ENCODE measurements at regions not wholly inside any gene's neighbourhood (a gene's known extent, or its start where the extent isn't known, plus 50 kb on each side); places are given as distances from the start of the nearest gene placed in this dataset.

GRCh38 chr18:22525313-22525712 is 107.6 kb upstream of the CTAGE1 start:
- TF ChIP-seq CTCF (IDR thresholded peaks at IDR 0.05) = no peak
- no peak for TF ChIP-seq POLR2A (IDR thresholded peaks at IDR 0.05)

Measured in lower leg skin (tissue), 3 donors.